Ovary (tissue), 7 donors: ENCODE measurements at regions not wholly inside any gene's neighbourhood (a gene's known extent, or its start where the extent isn't known, plus 50 kb on each side); places are given as distances from the start of the nearest gene placed in this dataset.

Experiments
- DNase-seq, 5 donors: peaks; one replicate each; pipeline ENCODE4 v3.0.0-alpha.2; 2019 to 2020
- H3K27ac ChIP-seq, 2 donors: fragments of 200-600 bp; one replicate each; pipeline versions ENCODE4 v1.5.1 to v1.8.0; 2019 to 2022
- H3K27me3 ChIP-seq: fragments of 200-600 bp; one replicate; pipeline ENCODE4 v1.8.0; 2022
- H3K36me3 ChIP-seq: fragments of 200-600 bp; sonication (generic); one replicate; pipeline ENCODE4 v1.5.1; 2019
- H3K4me1 ChIP-seq: one replicate; pipeline ENCODE4 v1.8.1; 2013; ENCODE audit warnings: mild to moderate bottlenecking, moderate library complexity; ENCODE audit not compliant: insufficient read depth
- H3K4me3 ChIP-seq: fragments of 200-600 bp; sonication (generic); one replicate; pipeline ENCODE4 v1.5.1; 2017
- H3K9me3 ChIP-seq, 2 donors: fragments of 200-600 bp in 1 of 2; sonication (generic) in 1 of 2; one replicate each; pipeline versions ENCODE4 v1.5.1 to v1.8.1; 2013 to 2019; ENCODE audit warnings: mild to moderate bottlenecking in 1 of 2, moderate library complexity in 1 of 2
- CTCF ChIP-seq, 3 donors: fragments of 450-650 bp in 2 of 3; fragments of 200-600 bp in 1 of 3; IDR thresholded peaks; one replicate each; pipeline versions ENCODE4 v1.5.1 to v1.8.0; 2016 to 2022; ENCODE audit warnings: antibody characterized with exemption in 3 of 3, mild to moderate bottlenecking in 1 of 3
- EP300 ChIP-seq: sonication (generic); formaldehyde crosslinking; IDR thresholded peaks from one replicate; pipeline ENCODE4 v1.6.1; 2017; ENCODE audit warnings: antibody characterized with exemption
- POLR2A ChIP-seq: fragments of 450-650 bp; IDR thresholded peaks from one replicate; pipeline ENCODE4 v1.6.1; 2017; ENCODE audit warnings: antibody characterized with exemption, mild to moderate bottlenecking, moderate library complexity
- WGBS, 3 donors: extraction: QIAGEN DNeasy Blood & Tissue Kit in 1 of 3; methylation state at CpG; one replicate each; pipeline versions ENCODE4 v1.1.5 to v1.1.7; 2013 to 2017; 5-methylcytosine and 5-hydroxymethylcytosine counted together
- intact Hi-C, 4 donors: fragments of 100-400 bp; cut with DNase I; formaldehyde crosslinking; loops; one replicate each; pipeline versions ENCODE4 v1.11.0 to v1.15.1; 2022 to 2023
- donor health status: DM: no; HTN: no; CAD: no; lungs with moderate emphysema.
- donor health status: DM: no; HTN: no; CAD: no.
- donor health status: Bipolar disorder and iron deficiency.
- donor health status: DM: no; HTN: no; CAD: no.
- donor health status: DM: yes; HTN: yes; CAD: no.

- TF ChIP-seq EP300 = no peak
- no peak for TF ChIP-seq CTCF (IDR thresholded peaks at IDR 0.05)
- TF ChIP-seq POLR2A = no peak
- Histone ChIP-seq H3K9me3 (no peaks in the 10 kb centered on the region), H3K27ac (no peak overlapping the region), H3K4me1 (no peaks in the 10 kb centered on the region), H3K36me3 (no peaks in the 10 kb centered on the region), H3K27me3 (no peaks in the 10 kb centered on the region), H3K4me3 (no peak overlapping the region)
- intact Hi-C loops = no loop called here
- DNase-seq = no peak
- WGBS, 3 donors = 89 to 96% (median 94%) methylated on average over 7 of the region's 7 CpGs
These were observed 171.3 kb upstream of the CRY1 start for GRCh38 chr12:107264667-107265066.

GRCh38 chr12:107267604-107268003, 174.3 kb upstream of the CRY1 start:
- Histone ChIP-seq H3K9me3 (no peaks in the 10 kb centered on the region), H3K27ac (no peak overlapping the region), H3K4me3 (no peak overlapping the region), H3K36me3 (no peaks in the 10 kb centered on the region), H3K27me3 (no peaks in the 10 kb centered on the region), H3K4me1 (no peaks in the 10 kb centered on the region)
- intact Hi-C loops = no loop called here
- WGBS, 3 donors = 25 to 59% (median 33%) methylated on average over 1 of the region's 1 CpG
- TF ChIP-seq CTCF (IDR thresholded peaks at IDR 0.05) (no peak), POLR2A (no peak), EP300 (no peak)
- no peak for DNase-seq

GRCh38 chr12:107271523-107271922, 178.2 kb upstream of the CRY1 start:
- H3K4me3 ChIP-seq = no peak overlapping the region
- H3K4me1 ChIP-seq = no peaks in the 10 kb centered on the region
- intact Hi-C loops = no loop called here
- TF ChIP-seq CTCF (IDR thresholded peaks at IDR 0.05) (no peak), POLR2A (no peak), EP300 (no peak)
- WGBS, 3 donors = 90 to 94% (median 92%) methylated on average over 2 of the region's 2 CpGs
- H3K27ac ChIP-seq = no peak overlapping the region
- DNase-seq = no peak
- H3K9me3 ChIP-seq = no peaks in the 10 kb centered on the region
- no peaks in the 10 kb centered on the region for H3K36me3 ChIP-seq
- no peaks in the 10 kb centered on the region for H3K27me3 ChIP-seq

- no peaks in the 10 kb centered on the region for H3K9me3 ChIP-seq
- 13 to 67% (median 23%) methylated on average over 1 of the region's 1 CpG for WGBS, 3 donors
- H3K36me3 ChIP-seq = no peaks in the 10 kb centered on the region
- no peak overlapping the region for H3K4me3 ChIP-seq
- DNase-seq = no peak
- no peaks in the 10 kb centered on the region for H3K27me3 ChIP-seq
- intact Hi-C loops = no loop called here
- no peak overlapping the region for H3K27ac ChIP-seq
- no peaks in the 10 kb centered on the region for H3K4me1 ChIP-seq
- TF ChIP-seq CTCF (IDR thresholded peaks at IDR 0.05) (no peak), EP300 (no peak), POLR2A (no peak)
These were observed 182.2 kb upstream of the CRY1 start for GRCh38 chr12:107275530-107275929.

GRCh38 chr12:107277855-107278254, 184.5 kb upstream of the CRY1 start:
- TF ChIP-seq CTCF (IDR thresholded peaks at IDR 0.05) (no peak), EP300 (no peak), POLR2A (no peak)
- 56 to 69% (median 63%) methylated on average over 1 of the region's 1 CpG for WGBS, 3 donors
- Histone ChIP-seq H3K4me1 (no peaks in the 10 kb centered on the region), H3K9me3 (no peaks in the 10 kb centered on the region), H3K27me3 (no peaks in the 10 kb centered on the region), H3K27ac (no peak overlapping the region), H3K36me3 (no peaks in the 10 kb centered on the region), H3K4me3 (no peak overlapping the region)
- DNase-seq = no peak
- intact Hi-C loops = no loop called here
